ENCODE measurements at regions not wholly inside any gene's neighbourhood (a gene's known extent, or its start where the extent isn't known, plus 50 kb on each side); places are given as distances from the start of the nearest gene placed in this dataset.

- no peaks in the 10 kb centered on the region for H3K9me3 Mint-ChIP-seq
- H3K27me3 Mint-ChIP-seq, result peaks cover 6% of the 10 kb centered on the region
- H3K27ac Mint-ChIP-seq, result no peak overlapping the region
- no peaks in the 10 kb centered on the region for H3K4me1 Mint-ChIP-seq
- no peaks in the 10 kb centered on the region for H3K36me3 Mint-ChIP-seq
- no peak overlapping the region for H3K4me3 Mint-ChIP-seq
These were observed 83.0 kb upstream of the CXCL12 start for GRCh38 chr10:44467900-44468299.

- Mint-ChIP-seq H3K36me3 (no peaks in the 10 kb centered on the region), H3K4me3 (no peak overlapping the region), H3K27ac (no peak overlapping the region), H3K4me1 (no peaks in the 10 kb centered on the region), H3K27me3 (peaks cover 6% of the 10 kb centered on the region), H3K9me3 (no peaks in the 10 kb centered on the region)
These were observed 83.6 kb upstream of the CXCL12 start for GRCh38 chr10:44468525-44468924.

GRCh38 chr10:44468965-44469364 lies 84.1 kb upstream of the CXCL12 start:
- Mint-ChIP-seq H3K36me3 (no peaks in the 10 kb centered on the region), H3K27ac (no peak overlapping the region), H3K9me3 (no peaks in the 10 kb centered on the region), H3K4me1 (no peaks in the 10 kb centered on the region), H3K4me3 (no peak overlapping the region), H3K27me3 (peaks cover 6% of the 10 kb centered on the region)

GRCh38 chr10:44470784-44471183 lies 85.9 kb upstream of the CXCL12 start:
- H3K27me3 Mint-ChIP-seq, result peaks cover 6% of the 10 kb centered on the region
- no peaks in the 10 kb centered on the region for H3K9me3 Mint-ChIP-seq
- no peaks in the 10 kb centered on the region for H3K36me3 Mint-ChIP-seq
- H3K4me3 Mint-ChIP-seq, result no peak overlapping the region
- no peak overlapping the region for H3K27ac Mint-ChIP-seq
- no peaks in the 10 kb centered on the region for H3K4me1 Mint-ChIP-seq

- H3K4me1 Mint-ChIP-seq, result no peaks in the 10 kb centered on the region
- no peaks in the 10 kb centered on the region for H3K36me3 Mint-ChIP-seq
- H3K4me3 Mint-ChIP-seq, result no peak overlapping the region
- no peaks in the 10 kb centered on the region for H3K9me3 Mint-ChIP-seq
- peaks cover 6% of the 10 kb centered on the region for H3K27me3 Mint-ChIP-seq
- H3K27ac Mint-ChIP-seq, result no peak overlapping the region
These were observed 86.5 kb upstream of the CXCL12 start for GRCh38 chr10:44471410-44471809.

GRCh38 chr10:44473146-44473545 lies 88.2 kb upstream of the CXCL12 start:
- H3K27me3 Mint-ChIP-seq, result peaks cover 2% of the 10 kb centered on the region
- H3K4me1 Mint-ChIP-seq, result no peaks in the 10 kb centered on the region
- H3K27ac Mint-ChIP-seq, result no peak overlapping the region
- no peaks in the 10 kb centered on the region for H3K9me3 Mint-ChIP-seq
- H3K36me3 Mint-ChIP-seq, result no peaks in the 10 kb centered on the region
- H3K4me3 Mint-ChIP-seq, result no peak overlapping the region

- H3K4me3 Mint-ChIP-seq, result no peak overlapping the region
- no peak overlapping the region for H3K27ac Mint-ChIP-seq
- no peaks in the 10 kb centered on the region for H3K9me3 Mint-ChIP-seq
- H3K4me1 Mint-ChIP-seq, result no peaks in the 10 kb centered on the region
- H3K36me3 Mint-ChIP-seq, result no peaks in the 10 kb centered on the region
- H3K27me3 Mint-ChIP-seq, result peaks cover 2% of the 10 kb centered on the region
These were observed 91.6 kb upstream of the CXCL12 start for GRCh38 chr10:44476409-44477045.

- no peaks in the 10 kb centered on the region for H3K9me3 Mint-ChIP-seq
- no peaks in the 10 kb centered on the region for H3K36me3 Mint-ChIP-seq
- peaks cover 2% of the 10 kb centered on the region for H3K27me3 Mint-ChIP-seq
- no peak overlapping the region for H3K27ac Mint-ChIP-seq
- H3K4me3 Mint-ChIP-seq, result no peak overlapping the region
- no peaks in the 10 kb centered on the region for H3K4me1 Mint-ChIP-seq
These were observed 92.1 kb upstream of the CXCL12 start for GRCh38 chr10:44477046-44477425.

- Mint-ChIP-seq H3K36me3 (no peaks in the 10 kb centered on the region), H3K4me1 (no peaks in the 10 kb centered on the region), H3K27ac (no peak overlapping the region), H3K9me3 (peaks cover 4% of the 10 kb centered on the region), H3K27me3 (peaks cover 2% of the 10 kb centered on the region), H3K4me3 (no peak overlapping the region)
These were observed 93.1 kb upstream of the CXCL12 start for GRCh38 chr10:44478040-44478439.

- no peaks in the 10 kb centered on the region for H3K4me1 Mint-ChIP-seq
- no peaks in the 10 kb centered on the region for H3K36me3 Mint-ChIP-seq
- H3K27me3 Mint-ChIP-seq, result peaks cover 2% of the 10 kb centered on the region
- H3K9me3 Mint-ChIP-seq, result peaks cover 4% of the 10 kb centered on the region
- no peak overlapping the region for H3K27ac Mint-ChIP-seq
- no peak overlapping the region for H3K4me3 Mint-ChIP-seq
These were observed 94.2 kb upstream of the CXCL12 start for GRCh38 chr10:44478876-44479705.

GRCh38 chr10:44492678-44493077 lies 107.8 kb upstream of the CXCL12 start:
- H3K27me3 Mint-ChIP-seq, result peaks cover 2% of the 10 kb centered on the region
- H3K4me1 Mint-ChIP-seq, result no peaks in the 10 kb centered on the region
- H3K36me3 Mint-ChIP-seq, result no peaks in the 10 kb centered on the region
- peaks cover 18% of the 10 kb centered on the region for H3K9me3 Mint-ChIP-seq
- H3K27ac Mint-ChIP-seq, result no peak overlapping the region
- no peak overlapping the region for H3K4me3 Mint-ChIP-seq

GRCh38 chr10:44498222-44498621 lies 113.3 kb upstream of the CXCL12 start:
- no peak overlapping the region for H3K27ac Mint-ChIP-seq
- no peaks in the 10 kb centered on the region for H3K4me1 Mint-ChIP-seq
- no peaks in the 10 kb centered on the region for H3K36me3 Mint-ChIP-seq
- H3K9me3 Mint-ChIP-seq, result peaks cover 17% of the 10 kb centered on the region
- H3K27me3 Mint-ChIP-seq, result no peaks in the 10 kb centered on the region
- no peak overlapping the region for H3K4me3 Mint-ChIP-seq

GRCh38 chr10:44500451-44500850 lies 115.6 kb upstream of the CXCL12 start:
- Mint-ChIP-seq H3K9me3 (peaks cover 9% of the 10 kb centered on the region), H3K27me3 (no peaks in the 10 kb centered on the region), H3K4me1 (no peaks in the 10 kb centered on the region)

GRCh38 chr10:44506386-44506785 lies 121.5 kb upstream of the CXCL12 start:
- peaks cover 3% of the 10 kb centered on the region for H3K9me3 Mint-ChIP-seq
- no peaks in the 10 kb centered on the region for H3K4me1 Mint-ChIP-seq
- no peak overlapping the region for H3K27ac Mint-ChIP-seq
- H3K36me3 Mint-ChIP-seq, result no peaks in the 10 kb centered on the region
- H3K27me3 Mint-ChIP-seq, result peaks cover 2% of the 10 kb centered on the region
- H3K4me3 Mint-ChIP-seq, result no peak overlapping the region

More at GRCh38 chr10:44500451-44500850, 115.6 kb upstream of the CXCL12 start:
- no peaks in the 10 kb centered on the region for H3K36me3 Mint-ChIP-seq
- H3K4me3 Mint-ChIP-seq, result no peak overlapping the region
- no peak overlapping the region for H3K27ac Mint-ChIP-seq

- Mint-ChIP-seq H3K4me3 (no peak overlapping the region), H3K27me3 (peaks cover 2% of the 10 kb centered on the region), H3K9me3 (peaks cover 6% of the 10 kb centered on the region), H3K36me3 (no peaks in the 10 kb centered on the region), H3K4me1 (no peaks in the 10 kb centered on the region), H3K27ac (no peak overlapping the region)
These were observed 125.7 kb upstream of the CXCL12 start for GRCh38 chr10:44510379-44511115.

- peaks cover 2% of the 10 kb centered on the region for H3K27me3 Mint-ChIP-seq
- H3K4me1 Mint-ChIP-seq, result no peaks in the 10 kb centered on the region
- peaks cover 6% of the 10 kb centered on the region for H3K9me3 Mint-ChIP-seq
- no peaks in the 10 kb centered on the region for H3K36me3 Mint-ChIP-seq
- no peak overlapping the region for H3K4me3 Mint-ChIP-seq
- no peak overlapping the region for H3K27ac Mint-ChIP-seq
These were observed 126.3 kb upstream of the CXCL12 start for GRCh38 chr10:44511166-44511565.
